ENCODE measurements at regions not wholly inside any gene's neighbourhood (a gene's known extent, or its start where the extent isn't known, plus 50 kb on each side); places are given as distances from the start of the nearest gene placed in this dataset.

DNA sequence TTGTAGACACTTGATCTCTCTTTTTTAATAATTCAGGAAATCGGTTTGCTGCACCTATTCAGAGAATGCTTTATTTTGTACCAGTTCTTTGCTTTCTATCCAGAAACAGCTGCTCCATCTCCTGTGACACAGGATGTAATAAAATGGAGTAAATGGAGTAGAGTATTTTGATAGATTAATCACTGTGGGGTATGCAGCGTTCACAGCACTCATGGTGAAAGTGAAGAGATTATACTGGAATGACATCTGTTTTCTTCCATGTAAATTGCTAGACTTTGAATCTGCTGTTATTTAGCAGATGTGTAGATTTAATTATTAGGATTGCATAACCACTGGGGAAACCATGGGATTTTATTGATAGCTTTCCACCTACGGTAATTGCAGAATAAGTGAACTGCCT lies 227.3 kb upstream of the ARHGAP42 start:
- TF ChIP-seq, protein P1, sequence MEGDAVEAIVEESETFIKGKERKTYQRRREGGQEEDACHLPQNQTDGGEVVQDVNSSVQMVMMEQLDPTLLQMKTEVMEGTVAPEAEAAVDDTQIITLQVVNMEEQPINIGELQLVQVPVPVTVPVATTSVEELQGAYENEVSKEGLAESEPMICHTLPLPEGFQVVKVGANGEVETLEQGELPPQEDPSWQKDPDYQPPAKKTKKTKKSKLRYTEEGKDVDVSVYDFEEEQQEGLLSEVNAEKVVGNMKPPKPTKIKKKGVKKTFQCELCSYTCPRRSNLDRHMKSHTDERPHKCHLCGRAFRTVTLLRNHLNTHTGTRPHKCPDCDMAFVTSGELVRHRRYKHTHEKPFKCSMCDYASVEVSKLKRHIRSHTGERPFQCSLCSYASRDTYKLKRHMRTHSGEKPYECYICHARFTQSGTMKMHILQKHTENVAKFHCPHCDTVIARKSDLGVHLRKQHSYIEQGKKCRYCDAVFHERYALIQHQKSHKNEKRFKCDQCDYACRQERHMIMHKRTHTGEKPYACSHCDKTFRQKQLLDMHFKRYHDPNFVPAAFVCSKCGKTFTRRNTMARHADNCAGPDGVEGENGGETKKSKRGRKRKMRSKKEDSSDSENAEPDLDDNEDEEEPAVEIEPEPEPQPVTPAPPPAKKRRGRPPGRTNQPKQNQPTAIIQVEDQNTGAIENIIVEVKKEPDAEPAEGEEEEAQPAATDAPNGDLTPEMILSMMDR (IDR thresholded peaks at IDR 0.05; ENCODE audit: low read depth, low read length): no peak
- TF ChIP-seq, protein P2, sequence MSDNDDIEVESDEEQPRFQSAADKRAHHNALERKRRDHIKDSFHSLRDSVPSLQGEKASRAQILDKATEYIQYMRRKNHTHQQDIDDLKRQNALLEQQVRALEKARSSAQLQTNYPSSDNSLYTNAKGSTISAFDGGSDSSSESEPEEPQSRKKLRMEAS (IDR thresholded peaks at IDR 0.05; ENCODE audit: low read depth, low read length): no peak
- no peak for TF ChIP-seq POLR2A (IDR thresholded peaks at IDR 0.05; ENCODE audit: extremely low read depth, insufficient read length)
